ENCODE measurements at regions not wholly inside any gene's neighbourhood (a gene's known extent, or its start where the extent isn't known, plus 50 kb on each side); places are given as distances from the start of the nearest gene placed in this dataset.

GRCh38 chr10:113368666-113369364, 184.0 kb upstream of the HABP2 start:
- no peak for TF ChIP-seq POLR2A (IDR thresholded peaks at IDR 0.05)
- TF ChIP-seq, protein P1, sequence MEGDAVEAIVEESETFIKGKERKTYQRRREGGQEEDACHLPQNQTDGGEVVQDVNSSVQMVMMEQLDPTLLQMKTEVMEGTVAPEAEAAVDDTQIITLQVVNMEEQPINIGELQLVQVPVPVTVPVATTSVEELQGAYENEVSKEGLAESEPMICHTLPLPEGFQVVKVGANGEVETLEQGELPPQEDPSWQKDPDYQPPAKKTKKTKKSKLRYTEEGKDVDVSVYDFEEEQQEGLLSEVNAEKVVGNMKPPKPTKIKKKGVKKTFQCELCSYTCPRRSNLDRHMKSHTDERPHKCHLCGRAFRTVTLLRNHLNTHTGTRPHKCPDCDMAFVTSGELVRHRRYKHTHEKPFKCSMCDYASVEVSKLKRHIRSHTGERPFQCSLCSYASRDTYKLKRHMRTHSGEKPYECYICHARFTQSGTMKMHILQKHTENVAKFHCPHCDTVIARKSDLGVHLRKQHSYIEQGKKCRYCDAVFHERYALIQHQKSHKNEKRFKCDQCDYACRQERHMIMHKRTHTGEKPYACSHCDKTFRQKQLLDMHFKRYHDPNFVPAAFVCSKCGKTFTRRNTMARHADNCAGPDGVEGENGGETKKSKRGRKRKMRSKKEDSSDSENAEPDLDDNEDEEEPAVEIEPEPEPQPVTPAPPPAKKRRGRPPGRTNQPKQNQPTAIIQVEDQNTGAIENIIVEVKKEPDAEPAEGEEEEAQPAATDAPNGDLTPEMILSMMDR (IDR thresholded peaks at IDR 0.05): no peak

All from lower leg skin (tissue), 3 donors.